Adrenal gland (tissue), 9 donors: ENCODE measurements at regions not wholly inside any gene's neighbourhood (a gene's known extent, or its start where the extent isn't known, plus 50 kb on each side); places are given as distances from the start of the nearest gene placed in this dataset.
A peak's percentile ranks its signal among the peaks of the same experiment; 100 is the strongest.

Source experiments
- DNase-seq, 7 donors: peaks; one replicate each; pipeline ENCODE4 v3.0.0-alpha.2; 2019 to 2020
- H3K27ac ChIP-seq, 5 donors: fragments of 200-600 bp; sonication (generic) in 4 of 5; 1 replicate in 3 of 5; 2 replicates in 2 of 5; pipeline versions ENCODE4 v1.5.1 to v1.8.0; 2016 to 2020; ENCODE audit warnings: mild to moderate bottlenecking in 1 of 5
- H3K27me3 ChIP-seq: fragments of 200-600 bp; 2 replicates; pipeline ENCODE4 v1.8.0; 2021
- H3K36me3 ChIP-seq, 2 donors: fragments of 200-600 bp; replicated peaks in 1 of 2; 1 replicate in 1 of 2; 2 replicates in 1 of 2; pipeline versions ENCODE4 v1.5.1 to v1.8.0; 2018 to 2022
- H3K4me1 ChIP-seq, 2 donors: fragments of 200-600 bp; replicated peaks in 1 of 2; 1 replicate in 1 of 2; 2 replicates in 1 of 2; pipeline versions ENCODE4 v1.5.1 to v1.8.0; 2018 to 2021
- H3K4me3 ChIP-seq, 4 donors: fragments of 200-600 bp; sonication (generic) in 3 of 4; one replicate each; pipeline ENCODE4 v1.5.1; 2016 to 2018
- H3K9me3 ChIP-seq, 3 donors: fragments of 200-600 bp; sonication (generic) in 1 of 3; replicated peaks in 1 of 3; 1 replicate in 2 of 3; 2 replicates in 1 of 3; pipeline versions ENCODE4 v1.5.1 to v1.8.0; 2016 to 2021
- POLR2A ChIP-seq, 2 donors: fragments of 450-650 bp; IDR thresholded peaks; one replicate each; pipeline ENCODE4 v1.6.1; 2017; ENCODE audit warnings: antibody characterized with exemption in 2 of 2, mild to moderate bottlenecking in 2 of 2, moderate library complexity in 1 of 2
- WGBS, 4 donors: extraction: QIAGEN DNeasy Blood & Tissue Kit in 2 of 4; methylation state at CpG; one replicate each; pipeline versions ENCODE4 v1.1.5 to v1.1.7; 2013 to 2017; 5-methylcytosine and 5-hydroxymethylcytosine counted together
- intact Hi-C, 2 donors: fragments of 100-400 bp; cut with DNase I; formaldehyde crosslinking; loops; one replicate each; pipeline versions ENCODE4 v1.14.1 to v1.15.0; 2022 to 2023
- TF ChIP-seq, protein P1 (sequence below), 6 experiments: fragments of 450-650 bp in 4 of 6; fragments of 200-600 bp in 2 of 6; sonication (generic) in 1 of 6; IDR thresholded peaks; 1 replicate in 5 of 6; 2 replicates in 1 of 6; pipeline versions ENCODE4 v1.5.1 to v1.8.0; 2016 to 2021; ENCODE audit warnings: antibody characterized with exemption in 6 of 6, mild to moderate bottlenecking in 2 of 6, moderate library complexity in 1 of 6
- donor health status: healthy with polysubstance abuse.
- donor health status: Bipolar disorder and iron deficiency.
- donor health status: DM: yes; HTN: yes; CAD: no.
- donor health status: DM: no; HTN: no; CAD: no.
- donor health status: DM: no; HTN: no; CAD: no.

- Histone ChIP-seq H3K4me1 (no peaks in the 10 kb centered on the region), H3K27me3 (no peaks in the 10 kb centered on the region), H3K4me3 (no peak overlapping the region), H3K9me3 (no peaks in the 10 kb centered on the region), H3K36me3 (no peaks in the 10 kb centered on the region), H3K27ac (no peak overlapping the region)
- no peak for DNase-seq
- intact Hi-C loops: no loop called here
- TF ChIP-seq POLR2A (IDR thresholded peaks at IDR 0.05): no peak
- TF ChIP-seq, protein P1, sequence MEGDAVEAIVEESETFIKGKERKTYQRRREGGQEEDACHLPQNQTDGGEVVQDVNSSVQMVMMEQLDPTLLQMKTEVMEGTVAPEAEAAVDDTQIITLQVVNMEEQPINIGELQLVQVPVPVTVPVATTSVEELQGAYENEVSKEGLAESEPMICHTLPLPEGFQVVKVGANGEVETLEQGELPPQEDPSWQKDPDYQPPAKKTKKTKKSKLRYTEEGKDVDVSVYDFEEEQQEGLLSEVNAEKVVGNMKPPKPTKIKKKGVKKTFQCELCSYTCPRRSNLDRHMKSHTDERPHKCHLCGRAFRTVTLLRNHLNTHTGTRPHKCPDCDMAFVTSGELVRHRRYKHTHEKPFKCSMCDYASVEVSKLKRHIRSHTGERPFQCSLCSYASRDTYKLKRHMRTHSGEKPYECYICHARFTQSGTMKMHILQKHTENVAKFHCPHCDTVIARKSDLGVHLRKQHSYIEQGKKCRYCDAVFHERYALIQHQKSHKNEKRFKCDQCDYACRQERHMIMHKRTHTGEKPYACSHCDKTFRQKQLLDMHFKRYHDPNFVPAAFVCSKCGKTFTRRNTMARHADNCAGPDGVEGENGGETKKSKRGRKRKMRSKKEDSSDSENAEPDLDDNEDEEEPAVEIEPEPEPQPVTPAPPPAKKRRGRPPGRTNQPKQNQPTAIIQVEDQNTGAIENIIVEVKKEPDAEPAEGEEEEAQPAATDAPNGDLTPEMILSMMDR (IDR thresholded peaks at IDR 0.05): no peak
- 59 to 77% (median 65%) methylated on average over 6 of the region's 6 CpGs for WGBS, 4 donors
These were observed 416.4 kb downstream of the EFNA5 start for GRCh38 chr5:107254214-107254901.

DNA sequence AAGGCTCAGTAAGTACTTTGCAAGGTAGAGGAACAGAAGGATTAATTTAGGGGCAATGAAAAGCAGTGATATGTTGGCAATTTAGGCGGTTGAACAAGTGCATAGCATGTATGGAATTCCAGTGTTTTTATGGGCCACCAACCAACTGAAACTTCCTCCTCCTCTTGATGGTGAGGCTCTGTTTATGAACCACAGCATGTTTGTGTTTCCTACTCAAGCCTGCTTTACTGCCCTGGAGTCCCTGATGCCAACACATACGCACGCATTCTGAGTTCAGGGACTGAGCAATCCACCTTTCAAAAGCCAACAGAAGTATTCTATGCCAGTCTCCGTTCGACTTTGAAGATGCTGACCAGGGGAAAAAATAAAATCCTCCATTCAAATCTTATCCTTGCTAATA is 417.5 kb downstream of the EFNA5 start:
- no peaks in the 10 kb centered on the region for H3K9me3 ChIP-seq
- no peak for DNase-seq
- no peaks in the 10 kb centered on the region for H3K4me1 ChIP-seq
- intact Hi-C loops: no loop called here
- no peak overlapping the region for H3K27ac ChIP-seq
- H3K36me3 ChIP-seq: no peaks in the 10 kb centered on the region
- 86 to 93% (median 90%) methylated on average over 5 of the region's 5 CpGs for WGBS, 4 donors
- H3K4me3 ChIP-seq: no peak overlapping the region
- no peaks in the 10 kb centered on the region for H3K27me3 ChIP-seq
- TF ChIP-seq, protein P1 (IDR thresholded peaks at IDR 0.05): no peak
- TF ChIP-seq POLR2A (IDR thresholded peaks at IDR 0.05): no peak

- Histone ChIP-seq H3K4me1 (no peaks in the 10 kb centered on the region), H3K4me3 (no peak overlapping the region), H3K27ac (no peak overlapping the region), H3K27me3 (no peaks in the 10 kb centered on the region), H3K9me3 (no peaks in the 10 kb centered on the region), H3K36me3 (no peaks in the 10 kb centered on the region)
- no peak for DNase-seq
- intact Hi-C loops: no loop called here
- TF ChIP-seq, protein P1 (IDR thresholded peaks at IDR 0.05): no peak
- TF ChIP-seq POLR2A (IDR thresholded peaks at IDR 0.05): no peak
- WGBS, 4 donors: 73 to 87% (median 81%) methylated on average over 2 of the region's 2 CpGs
These were observed 419.6 kb downstream of the EFNA5 start for GRCh38 chr5:107251151-107251550.

GRCh38 chr5:107248066-107248695 is 422.6 kb downstream of the EFNA5 start:
- intact Hi-C loops: no loop called here
- no peak overlapping the region for H3K4me3 ChIP-seq
- no peak overlapping the region for H3K27ac ChIP-seq
- DNase-seq: peak; percentile 18 to 69 (median 42)
- no peaks in the 10 kb centered on the region for H3K36me3 ChIP-seq
- no peaks in the 10 kb centered on the region for H3K4me1 ChIP-seq
- TF ChIP-seq, protein P1 (IDR thresholded peaks at IDR 0.05): peak; percentile 10 to 61 (median 46)
- no peak for TF ChIP-seq POLR2A (IDR thresholded peaks at IDR 0.05)
- WGBS, 4 donors: 56 to 62% (median 59%) methylated on average over 10 of the region's 10 CpGs
- no peaks in the 10 kb centered on the region for H3K27me3 ChIP-seq
- H3K9me3 ChIP-seq: no peaks in the 10 kb centered on the region
